22Rv1 (cell line): ENCODE measurements at regions not wholly inside any gene's neighbourhood (a gene's known extent, or its start where the extent isn't known, plus 50 kb on each side); places are given as distances from the start of the nearest gene placed in this dataset.
"Not testable (repeated sequence)": the region's sequence is repeated elsewhere in the genome, so short reads cannot be mapped to it uniquely, and the experiment has no call there.

ENCODE experiments used
- ZFX ChIP-seq: fragments of 450-650 bp; IDR thresholded peaks from 2 replicates; pipeline ENCODE4 v1.6.1; 2017; ENCODE audit warnings: antibody characterized with exemption, borderline replicate concordance
- TF ChIP-seq, protein P1 (sequence below): fragments of 450-650 bp; IDR thresholded peaks from 2 replicates; pipeline ENCODE4 v1.5.1; 2017; ENCODE audit warnings: mild to moderate bottlenecking

- TF ChIP-seq, protein P1, sequence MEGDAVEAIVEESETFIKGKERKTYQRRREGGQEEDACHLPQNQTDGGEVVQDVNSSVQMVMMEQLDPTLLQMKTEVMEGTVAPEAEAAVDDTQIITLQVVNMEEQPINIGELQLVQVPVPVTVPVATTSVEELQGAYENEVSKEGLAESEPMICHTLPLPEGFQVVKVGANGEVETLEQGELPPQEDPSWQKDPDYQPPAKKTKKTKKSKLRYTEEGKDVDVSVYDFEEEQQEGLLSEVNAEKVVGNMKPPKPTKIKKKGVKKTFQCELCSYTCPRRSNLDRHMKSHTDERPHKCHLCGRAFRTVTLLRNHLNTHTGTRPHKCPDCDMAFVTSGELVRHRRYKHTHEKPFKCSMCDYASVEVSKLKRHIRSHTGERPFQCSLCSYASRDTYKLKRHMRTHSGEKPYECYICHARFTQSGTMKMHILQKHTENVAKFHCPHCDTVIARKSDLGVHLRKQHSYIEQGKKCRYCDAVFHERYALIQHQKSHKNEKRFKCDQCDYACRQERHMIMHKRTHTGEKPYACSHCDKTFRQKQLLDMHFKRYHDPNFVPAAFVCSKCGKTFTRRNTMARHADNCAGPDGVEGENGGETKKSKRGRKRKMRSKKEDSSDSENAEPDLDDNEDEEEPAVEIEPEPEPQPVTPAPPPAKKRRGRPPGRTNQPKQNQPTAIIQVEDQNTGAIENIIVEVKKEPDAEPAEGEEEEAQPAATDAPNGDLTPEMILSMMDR, result not testable (repeated sequence)
- TF ChIP-seq ZFX, result not testable (repeated sequence)
Observed at GRCh38 chr5:62240494-62240893, 65.5 kb upstream of the KIF2A start.
